ENCODE measurements at regions not wholly inside any gene's neighbourhood (a gene's known extent, or its start where the extent isn't known, plus 50 kb on each side); places are given as distances from the start of the nearest gene placed in this dataset.

GRCh38 chr6:168990019-168990751 lies 263.5 kb downstream of the THBS2 start:
- 91 to 94% methylated on average over 11 to 17 of the region's 22 CpGs for WGBS, 2 donors
- Histone ChIP-seq H3K9me3 (no peaks in the 10 kb centered on the region), H3K27ac (no peak overlapping the region), H3K4me1 (peaks cover 0 to 8% (median 0%) of the 10 kb centered on the region in 4 donors), H3K4me3 (no peak overlapping the region), H3K27me3 (no peaks in the 10 kb centered on the region), H3K36me3 (no peaks in the 10 kb centered on the region)
- TF ChIP-seq CTCF (IDR thresholded peaks at IDR 0.05): no peak
- no peak for TF ChIP-seq EP300 (IDR thresholded peaks at IDR 0.05)
- TF ChIP-seq POLR2A (IDR thresholded peaks at IDR 0.05): no peak
- no peak for DNase-seq (ENCODE audit: low spot score in 2 of 2)

GRCh38 chr6:168989421-168989820 lies 264.2 kb downstream of the THBS2 start:
- Histone ChIP-seq H3K27ac (no peak overlapping the region), H3K9me3 (no peaks in the 10 kb centered on the region), H3K4me1 (peaks cover 0 to 8% (median 0%) of the 10 kb centered on the region in 4 donors), H3K4me3 (no peak overlapping the region), H3K36me3 (no peaks in the 10 kb centered on the region), H3K27me3 (no peaks in the 10 kb centered on the region)
- TF ChIP-seq EP300 (IDR thresholded peaks at IDR 0.05) (no peak), POLR2A (IDR thresholded peaks at IDR 0.05) (no peak)
- WGBS, 2 donors: 49 to 82% methylated on average over 5 of the region's 5 CpGs
- no peak for DNase-seq (ENCODE audit: low spot score in 2 of 2)

- Histone ChIP-seq H3K4me1 (peaks cover 0 to 8% (median 0%) of the 10 kb centered on the region in 4 donors), H3K36me3 (no peaks in the 10 kb centered on the region), H3K9me3 (no peaks in the 10 kb centered on the region), H3K27ac (peak overlapping the region in 1 of 4 donors; percentile 6), H3K27me3 (no peaks in the 10 kb centered on the region), H3K4me3 (no peak overlapping the region)
- WGBS, 2 donors: 40 to 49% methylated on average over 2 of the region's 2 CpGs
- TF ChIP-seq CTCF (IDR thresholded peaks at IDR 0.05) (no peak), POLR2A (IDR thresholded peaks at IDR 0.05) (no peak), EP300 (IDR thresholded peaks at IDR 0.05) (no peak)
- peak; percentile 30 to 58 for DNase-seq (ENCODE audit: low spot score in 2 of 2)
These were observed 264.8 kb downstream of the THBS2 start for GRCh38 chr6:168988801-168989200.

- no peaks in the 10 kb centered on the region for H3K9me3 ChIP-seq
- no peak for TF ChIP-seq CTCF (IDR thresholded peaks at IDR 0.05)
- no peak for TF ChIP-seq EP300 (IDR thresholded peaks at IDR 0.05)
- no peak for TF ChIP-seq POLR2A (IDR thresholded peaks at IDR 0.05)
- H3K36me3 ChIP-seq: no peaks in the 10 kb centered on the region
- no peak for DNase-seq (ENCODE audit: low spot score in 2 of 2)
- H3K27ac ChIP-seq: no peak overlapping the region
- peaks cover 0 to 8% (median 0%) of the 10 kb centered on the region in 4 donors for H3K4me1 ChIP-seq
- 71 to 75% methylated on average over 6 of the region's 6 CpGs for WGBS, 2 donors
- H3K27me3 ChIP-seq: no peaks in the 10 kb centered on the region
- no peak overlapping the region for H3K4me3 ChIP-seq
These were observed 265.4 kb downstream of the THBS2 start for GRCh38 chr6:168988280-168988679.

GRCh38 chr6:168985705-168986104 lies 267.9 kb downstream of the THBS2 start:
- no peak for DNase-seq (ENCODE audit: low spot score in 2 of 2)
- Histone ChIP-seq H3K36me3 (no peaks in the 10 kb centered on the region), H3K4me1 (peaks cover 0 to 8% (median 0%) of the 10 kb centered on the region in 4 donors), H3K27ac (no peak overlapping the region), H3K4me3 (no peak overlapping the region), H3K9me3 (peaks cover 0 to 11% (median 3%) of the 10 kb centered on the region in 4 donors), H3K27me3 (no peaks in the 10 kb centered on the region)
- 92 to 94% methylated on average over 4 of the region's 4 CpGs for WGBS, 2 donors
- TF ChIP-seq CTCF (IDR thresholded peaks at IDR 0.05) (no peak), EP300 (IDR thresholded peaks at IDR 0.05) (no peak), POLR2A (IDR thresholded peaks at IDR 0.05) (no peak)

All from tibial nerve (tissue), 4 donors.